Spinal cord (tissue), 9 donors: ENCODE measurements at regions not wholly inside any gene's neighbourhood (a gene's known extent, or its start where the extent isn't known, plus 50 kb on each side); places are given as distances from the start of the nearest gene placed in this dataset.

Experiments
- DNase-seq, 6 donors: peaks; one replicate each; pipeline versions ENCODE4 v3.0.0 to v3.0.0-alpha.2; 2013 to 2015; ENCODE audit warnings: low spot score in 6 of 6, low read depth in 4 of 6
- H3K27ac ChIP-seq: one replicate; pipeline ENCODE4 v1.5.1; 2013; ENCODE audit warnings: low read depth, low read length, control low read depth
- H3K27me3 ChIP-seq: one replicate; pipeline ENCODE4 v1.6.1; 2013; ENCODE audit warnings: low read length; ENCODE audit not compliant: control insufficient read depth, insufficient read depth
- H3K36me3 ChIP-seq: one replicate; pipeline ENCODE4 v1.6.1; 2013; ENCODE audit warnings: low read length; ENCODE audit not compliant: control insufficient read depth, insufficient read depth
- H3K4me1 ChIP-seq: one replicate; pipeline ENCODE4 v1.6.1; 2013; ENCODE audit warnings: low read length; ENCODE audit not compliant: control insufficient read depth, insufficient read depth
- H3K4me3 ChIP-seq: one replicate; pipeline ENCODE4 v1.5.1; 2013; ENCODE audit warnings: low read depth, low read length, control low read depth
- H3K9me3 ChIP-seq: one replicate; pipeline ENCODE4 v1.6.1; 2013; ENCODE audit warnings: low read length; ENCODE audit not compliant: control insufficient read depth, insufficient read depth
- WGBS: methylation state at CpG from one replicate; pipeline ENCODE4 v1.1.5; 2013; ENCODE audit warnings: missing lambda C conversion rate; ENCODE audit not compliant: insufficient coverage; 5-methylcytosine and 5-hydroxymethylcytosine counted together
- donor health status: healthy.

GRCh38 chr6:113584767-113585166 lies 272.4 kb upstream of the MARCKS start:
- H3K27ac ChIP-seq = peak overlapping the region; percentile 42
- 74% methylated on average over 4 of the region's 4 CpGs for WGBS

GRCh38 chr6:113585246-113585645 lies 271.9 kb upstream of the MARCKS start:
- H3K36me3 ChIP-seq = no peaks in the 10 kb centered on the region
- no peaks in the 10 kb centered on the region for H3K27me3 ChIP-seq
- H3K27ac ChIP-seq = peak overlapping the region; percentile 69
- no peak overlapping the region for H3K4me3 ChIP-seq
- no peaks in the 10 kb centered on the region for H3K9me3 ChIP-seq
- WGBS = no CpG with 5 or more reads among the region's 2 CpGs
- no peak for DNase-seq
- H3K4me1 ChIP-seq = peaks cover 3% of the 10 kb centered on the region

More at GRCh38 chr6:113584767-113585166, 272.4 kb upstream of the MARCKS start:
- peaks cover 3% of the 10 kb centered on the region for H3K4me1 ChIP-seq
- no peak overlapping the region for H3K4me3 ChIP-seq
- no peak for DNase-seq
- no peaks in the 10 kb centered on the region for H3K9me3 ChIP-seq
- no peaks in the 10 kb centered on the region for H3K27me3 ChIP-seq
- H3K36me3 ChIP-seq = no peaks in the 10 kb centered on the region

- H3K9me3 ChIP-seq = no peaks in the 10 kb centered on the region
- WGBS = no CpG with 5 or more reads among the region's 2 CpGs
- no peaks in the 10 kb centered on the region for H3K27me3 ChIP-seq
- H3K27ac ChIP-seq = peak overlapping the region; percentile 94
- H3K4me3 ChIP-seq = peak overlapping the region; percentile 35
- peak in 2 of 6 donors; percentile 21 to 56 for DNase-seq
- H3K36me3 ChIP-seq = no peaks in the 10 kb centered on the region
- H3K4me1 ChIP-seq = peaks cover 3% of the 10 kb centered on the region
These were observed 270.6 kb upstream of the MARCKS start for GRCh38 chr6:113586413-113587077.

GRCh38 chr6:113587078-113587699 lies 270.0 kb upstream of the MARCKS start:
- no peaks in the 10 kb centered on the region for H3K36me3 ChIP-seq
- WGBS = 0% methylated on average over 1 of the region's 6 CpGs
- no peaks in the 10 kb centered on the region for H3K9me3 ChIP-seq
- H3K27ac ChIP-seq = peak overlapping the region; percentile 94
- peaks cover 3% of the 10 kb centered on the region for H3K4me1 ChIP-seq
- H3K4me3 ChIP-seq = peak overlapping the region; percentile 35
- DNase-seq = peak; percentile 70 to 94 (median 76)
- no peaks in the 10 kb centered on the region for H3K27me3 ChIP-seq

GRCh38 chr6:113588646-113589045 lies 268.5 kb upstream of the MARCKS start:
- Histone ChIP-seq H3K27ac (no peak overlapping the region), H3K27me3 (no peaks in the 10 kb centered on the region), H3K4me3 (no peak overlapping the region), H3K9me3 (no peaks in the 10 kb centered on the region), H3K36me3 (no peaks in the 10 kb centered on the region), H3K4me1 (peaks cover 3% of the 10 kb centered on the region)
- whole genome bisulfite sequencing = no CpG with 5 or more reads among the region's 1 CpG
- no peak for DNase-seq

GRCh38 chr6:113591896-113592827 lies 265.0 kb upstream of the MARCKS start:
- DNase-seq = peak in 2 of 6 donors; percentile 65 to 67

GRCh38 chr6:113594726-113595125 lies 262.4 kb upstream of the MARCKS start:
- Histone ChIP-seq H3K4me3 (no peak overlapping the region), H3K27ac (no peak overlapping the region), H3K27me3 (no peaks in the 10 kb centered on the region), H3K36me3 (no peaks in the 10 kb centered on the region), H3K9me3 (no peaks in the 10 kb centered on the region), H3K4me1 (peaks cover 17% of the 10 kb centered on the region)
- 100% methylated on average over 1 of the region's 1 CpG for WGBS
- no peak for DNase-seq

More at GRCh38 chr6:113591896-113592827, 265.0 kb upstream of the MARCKS start:
- Histone ChIP-seq H3K27me3 (no peaks in the 10 kb centered on the region), H3K4me3 (no peak overlapping the region), H3K36me3 (no peaks in the 10 kb centered on the region), H3K4me1 (peaks cover 16% of the 10 kb centered on the region), H3K9me3 (no peaks in the 10 kb centered on the region), H3K27ac (peak overlapping the region; percentile 16)
- no CpG with 5 or more reads among the region's 2 CpGs for WGBS

- H3K27me3 ChIP-seq = no peaks in the 10 kb centered on the region
- no peaks in the 10 kb centered on the region for H3K9me3 ChIP-seq
- H3K4me1 ChIP-seq = peaks cover 17% of the 10 kb centered on the region
- WGBS = 36% methylated on average over 4 of the region's 6 CpGs
- DNase-seq = peak in 2 of 6 donors; percentile 73 to 86
- H3K36me3 ChIP-seq = no peaks in the 10 kb centered on the region
- peak overlapping the region; percentile 89 for H3K27ac ChIP-seq
- no peak overlapping the region for H3K4me3 ChIP-seq
These were observed 261.2 kb upstream of the MARCKS start for GRCh38 chr6:113595911-113596376.

GRCh38 chr6:113596387-113597230 lies 260.5 kb upstream of the MARCKS start:
- no peaks in the 10 kb centered on the region for H3K9me3 ChIP-seq
- H3K4me3 ChIP-seq = no peak overlapping the region
- H3K36me3 ChIP-seq = no peaks in the 10 kb centered on the region
- 43% methylated on average over 3 of the region's 5 CpGs for WGBS
- peaks cover 17% of the 10 kb centered on the region for H3K4me1 ChIP-seq
- DNase-seq = peak in 2 of 6 donors; percentile 17 to 48
- peak overlapping the region; percentile 89 for H3K27ac ChIP-seq
- no peaks in the 10 kb centered on the region for H3K27me3 ChIP-seq
